ENCODE measurements at regions not wholly inside any gene's neighbourhood (a gene's known extent, or its start where the extent isn't known, plus 50 kb on each side); places are given as distances from the start of the nearest gene placed in this dataset.
A peak's percentile ranks its signal among the peaks of the same experiment; 100 is the strongest.
"Not testable (repeated sequence)": the region's sequence is repeated elsewhere in the genome, so short reads cannot be mapped to it uniquely, and the experiment has no call there.

GRCh38 chr11:49499117-49499516 lies 290.7 kb upstream of the FOLH1 start:
- DNase-seq (ENCODE audit: low spot score), result no peak

DNA sequence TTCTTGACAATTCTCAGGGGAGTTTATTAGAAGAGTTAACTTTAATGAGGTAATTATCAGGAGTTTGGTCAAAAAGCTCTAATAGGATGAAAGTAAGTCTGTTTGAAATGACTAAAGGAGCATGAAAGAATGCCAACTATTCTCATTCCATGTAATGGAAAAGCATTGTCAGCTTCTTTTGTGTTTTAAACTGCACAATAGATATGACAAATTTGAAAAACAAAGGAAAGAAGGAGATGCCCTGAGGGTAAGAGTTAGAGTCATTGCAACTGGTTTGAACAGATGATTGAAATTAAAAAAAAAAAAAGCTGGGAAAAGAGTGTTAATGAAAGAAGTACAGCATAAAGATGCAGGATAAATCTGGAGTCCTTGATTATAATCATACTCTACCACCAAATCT lies 296.8 kb upstream of the FOLH1 start:
- DNase-seq (ENCODE audit: low spot score), result no peak

GRCh38 chr11:49526240-49526829 lies 317.9 kb upstream of the FOLH1 start:
- DNase-seq (ENCODE audit: low spot score), result peak; percentile 34

GRCh38 chr11:49533204-49533603 lies 324.8 kb upstream of the FOLH1 start:
- DNase-seq (ENCODE audit: low spot score), result no peak

DNA sequence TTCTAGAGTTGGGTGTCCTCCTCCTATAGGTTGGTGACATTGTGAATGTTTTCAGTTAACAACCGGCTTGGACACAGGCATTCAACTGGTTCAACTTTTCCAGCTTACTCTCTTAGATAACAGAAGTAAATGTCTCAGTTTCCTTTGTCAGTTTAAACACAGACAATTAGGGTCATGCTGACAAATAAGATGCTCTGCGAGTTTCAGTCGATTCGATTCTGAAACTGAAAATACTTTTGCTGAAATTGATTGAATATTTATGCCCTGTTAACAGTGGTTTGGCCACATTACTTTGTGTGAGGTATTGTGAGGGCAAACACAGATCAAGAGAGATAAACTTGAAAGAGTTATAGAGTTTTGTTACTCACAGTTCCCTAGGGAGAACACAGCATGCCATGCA lies 330.5 kb upstream of the FOLH1 start:
- DNase-seq (ENCODE audit: low spot score), result not testable (repeated sequence)

DNA sequence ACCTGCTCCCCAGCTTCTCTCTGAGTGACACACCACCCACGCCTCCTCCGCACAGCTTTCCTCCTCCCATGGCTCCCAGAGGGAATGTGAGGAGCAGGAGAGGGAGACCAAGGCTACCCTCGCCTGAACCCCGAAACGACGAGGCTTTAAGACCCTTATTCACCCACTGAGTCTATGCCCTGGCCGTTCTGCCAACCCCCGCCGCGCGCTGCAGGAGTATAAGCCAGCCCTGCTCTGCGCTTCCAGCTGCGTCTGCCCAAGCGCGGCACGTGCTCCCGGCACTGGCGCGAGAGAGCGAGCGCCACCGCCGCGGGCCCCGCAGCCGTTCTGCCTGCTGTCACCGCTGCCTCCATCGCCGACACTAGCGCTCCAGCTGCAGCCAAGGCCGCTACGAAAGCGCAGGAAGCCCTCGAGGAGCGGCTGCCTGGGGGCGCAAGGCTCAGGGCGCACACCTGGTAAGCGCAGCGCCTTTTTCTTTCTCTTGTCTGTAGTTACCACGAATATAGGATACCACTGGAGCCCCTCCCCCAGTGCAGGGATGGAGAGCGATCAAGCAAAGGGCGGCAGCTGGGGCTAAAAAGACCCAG lies 350.0 kb upstream of the FOLH1 start:
- DNase-seq (ENCODE audit: low spot score), result not testable (repeated sequence)

- DNase-seq (ENCODE audit: low spot score), result not testable (repeated sequence)
These were observed 352.2 kb upstream of the FOLH1 start for GRCh38 chr11:49560593-49560992.

GRCh38 chr11:49561240-49561880 lies 353.0 kb upstream of the FOLH1 start:
- not testable (repeated sequence) for DNase-seq (ENCODE audit: low spot score)

DNA sequence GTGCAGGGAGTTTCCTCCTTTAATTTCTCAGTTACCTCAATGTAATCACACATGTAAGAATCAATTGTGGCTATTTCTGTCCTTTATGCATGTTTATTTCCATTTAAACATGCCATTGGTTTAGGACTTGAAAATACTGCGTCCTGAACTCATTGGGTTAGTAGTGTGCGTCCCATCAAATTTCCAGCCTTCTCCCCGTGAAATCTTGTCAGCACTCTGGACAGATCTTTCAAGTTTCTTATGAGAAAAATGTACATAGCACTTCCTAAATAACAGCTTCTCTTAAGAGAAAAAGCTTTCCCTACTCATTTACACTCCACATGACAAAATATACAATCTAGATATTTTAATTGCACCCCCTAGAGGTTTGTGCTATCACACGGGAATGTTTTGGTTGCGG lies 353.9 kb upstream of the FOLH1 start:
- DNase-seq (ENCODE audit: low spot score), result not testable (repeated sequence)

GRCh38 chr11:49579492-49579891 lies 371.1 kb upstream of the FOLH1 start:
- DNase-seq (ENCODE audit: low spot score), result not testable (repeated sequence)

DNA sequence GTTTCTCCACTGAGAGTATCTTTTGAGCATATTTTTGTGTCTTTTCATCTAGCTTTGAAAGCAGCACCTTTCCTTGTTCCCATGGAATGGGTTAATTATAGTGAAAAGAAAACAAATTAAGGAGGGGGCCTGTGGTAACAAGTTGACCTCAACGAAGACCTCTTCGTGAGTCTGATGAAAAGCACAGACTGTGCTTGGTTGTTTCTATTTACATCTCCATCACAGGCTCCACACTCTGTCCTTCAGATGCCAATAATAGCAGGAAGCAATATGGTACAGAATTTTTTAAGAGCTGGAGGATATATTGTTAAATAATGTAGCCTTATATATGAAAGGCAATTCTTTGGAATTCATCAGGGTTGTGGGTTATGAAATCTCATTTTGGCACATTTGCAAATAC lies 366.7 kb upstream of the OR4C13 start:
- not testable (repeated sequence) for DNase-seq (ENCODE audit: low spot score)

DNA sequence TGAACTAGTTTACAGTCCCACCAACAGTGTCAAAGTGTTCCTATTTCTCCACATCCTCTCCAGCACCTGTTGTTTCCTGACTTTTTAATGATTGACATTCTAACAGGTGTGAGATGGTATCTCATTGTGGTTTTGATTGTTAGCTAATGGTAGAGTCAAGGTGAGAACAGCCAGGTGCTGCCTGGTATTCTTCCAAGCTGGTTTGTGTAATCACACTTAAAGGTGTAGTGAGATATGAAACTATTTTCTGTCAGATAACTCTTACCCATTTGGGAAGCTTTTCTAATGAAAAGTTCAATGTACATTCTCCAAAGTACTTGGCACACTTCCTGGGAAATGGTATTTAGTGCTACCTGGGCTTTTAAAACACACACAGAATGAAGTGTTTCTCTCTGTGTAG lies 343.3 kb upstream of the OR4C13 start:
- not testable (repeated sequence) for DNase-seq (ENCODE audit: low spot score)

DNA sequence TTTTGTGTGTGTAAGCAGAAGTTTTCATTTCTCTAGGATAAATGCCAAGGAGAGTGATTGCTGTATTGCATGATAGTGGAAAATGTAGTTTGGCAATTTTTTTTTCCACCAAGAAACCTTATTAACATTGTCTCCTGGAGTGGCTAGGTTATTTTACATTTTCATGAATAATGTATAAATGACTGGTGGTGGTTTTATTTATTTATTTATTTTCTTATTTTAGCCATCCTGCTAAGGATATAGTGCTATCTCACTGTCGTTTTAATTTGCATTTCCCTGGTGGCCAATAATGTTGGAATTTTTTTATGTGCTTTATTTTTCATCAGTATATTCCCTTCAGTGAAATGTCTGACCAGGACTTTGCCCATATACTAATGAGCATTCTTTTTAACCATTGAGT lies 328.3 kb upstream of the OR4C13 start:
- DNase-seq (ENCODE audit: low spot score), result not testable (repeated sequence)

DNA sequence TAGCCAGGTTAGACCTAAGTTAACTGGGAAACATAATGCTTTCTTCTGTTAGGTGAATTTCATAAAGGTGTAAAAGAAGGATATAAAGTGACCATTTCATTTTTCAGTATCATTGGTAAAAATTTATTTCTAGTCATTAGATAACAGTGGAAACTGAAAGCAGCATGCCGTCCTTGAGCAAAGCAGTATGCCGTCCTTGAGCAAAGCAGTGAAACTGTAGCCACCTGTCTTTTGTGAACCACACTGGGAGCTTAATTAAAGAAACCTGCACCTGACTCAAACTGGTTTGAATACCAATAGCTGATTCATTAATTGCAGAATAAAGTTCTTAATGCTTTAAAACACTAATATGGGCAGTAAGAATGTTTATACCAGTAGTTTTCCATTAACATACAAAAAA lies 281.5 kb upstream of the OR4C13 start:
- DNase-seq (ENCODE audit: low spot score), result not testable (repeated sequence)

GRCh38 chr11:49702121-49702520 lies 250.1 kb upstream of the OR4C13 start:
- not testable (repeated sequence) for DNase-seq (ENCODE audit: low spot score)

- not testable (repeated sequence) for DNase-seq (ENCODE audit: low spot score)
These were observed 201.7 kb upstream of the OR4C13 start for GRCh38 chr11:49750447-49750846.

- DNase-seq (ENCODE audit: low spot score), result not testable (repeated sequence)
These were observed 201.2 kb upstream of the OR4C13 start for GRCh38 chr11:49750960-49751359.

- not testable (repeated sequence) for DNase-seq (ENCODE audit: low spot score)
These were observed 171.4 kb upstream of the OR4C13 start for GRCh38 chr11:49780791-49781190.

GRCh38 chr11:49782000-49782399 lies 170.2 kb upstream of the OR4C13 start:
- not testable (repeated sequence) for DNase-seq (ENCODE audit: low spot score)

GRCh38 chr11:49783841-49784240 lies 168.3 kb upstream of the OR4C13 start:
- not testable (repeated sequence) for DNase-seq (ENCODE audit: low spot score)

DNA sequence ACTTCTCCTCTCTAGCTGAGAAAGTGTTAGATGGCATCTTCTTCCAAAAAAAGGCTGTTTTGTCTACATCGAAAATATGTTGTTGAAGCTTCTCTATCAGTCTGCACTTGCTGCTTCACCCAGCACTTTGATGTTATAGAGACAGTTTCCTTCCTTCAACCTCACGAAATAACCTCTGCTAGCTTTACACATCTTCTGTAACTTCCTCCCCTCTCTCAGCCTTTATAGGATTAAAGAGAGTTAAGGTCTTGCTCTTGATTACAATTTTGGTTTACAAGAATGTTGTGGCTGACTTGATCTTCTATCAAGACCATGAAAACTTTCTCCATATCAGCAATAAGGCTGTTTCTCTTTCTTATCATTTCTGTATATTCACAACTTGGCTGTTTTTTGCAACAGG lies 162.4 kb upstream of the OR4C13 start:
- not testable (repeated sequence) for DNase-seq (ENCODE audit: low spot score)

- DNase-seq (ENCODE audit: low spot score), result not testable (repeated sequence)
These were observed 153.9 kb upstream of the OR4C13 start for GRCh38 chr11:49798206-49798837.

Data from A172 (cell line).